Muscle layer of duodenum (tissue), 2 donors: ENCODE measurements at regions not wholly inside any gene's neighbourhood (a gene's known extent, or its start where the extent isn't known, plus 50 kb on each side); places are given as distances from the start of the nearest gene placed in this dataset.

Experiments
- H3K27ac ChIP-seq: one replicate; pipeline ENCODE4 v1.7.0; 2013; ENCODE audit warnings: mild to moderate bottlenecking, low read length
- H3K27me3 ChIP-seq: one replicate; pipeline ENCODE4 v1.7.0; 2013; ENCODE audit warnings: low read depth, mild to moderate bottlenecking, control low read depth, low read length
- H3K36me3 ChIP-seq, 2 donors: one replicate each; pipeline ENCODE4 v1.7.0; 2013; ENCODE audit warnings: low read length in 2 of 2, control low read depth in 1 of 2, mild to moderate bottlenecking in 1 of 2; ENCODE audit not compliant: insufficient read depth in 2 of 2, control insufficient read depth in 1 of 2
- H3K4me1 ChIP-seq, 2 donors: one replicate each; pipeline ENCODE4 v1.7.0; 2013; ENCODE audit warnings: low read length in 2 of 2, mild to moderate bottlenecking in 2 of 2, control low read depth in 1 of 2, moderate library complexity in 1 of 2; ENCODE audit not compliant: insufficient read depth in 2 of 2, control insufficient read depth in 1 of 2
- H3K4me3 ChIP-seq, 2 donors: one replicate each; pipeline ENCODE4 v1.7.0; 2013; ENCODE audit warnings: low read length in 2 of 2, low read depth in 1 of 2, mild to moderate bottlenecking in 1 of 2
- H3K9me3 ChIP-seq, 2 donors: one replicate each; pipeline ENCODE4 v1.7.0; 2013; ENCODE audit warnings: low read length in 2 of 2, control low read depth in 1 of 2, mild to moderate bottlenecking in 1 of 2; ENCODE audit not compliant: control insufficient read depth in 1 of 2
- donor health status: healthy.

DNA sequence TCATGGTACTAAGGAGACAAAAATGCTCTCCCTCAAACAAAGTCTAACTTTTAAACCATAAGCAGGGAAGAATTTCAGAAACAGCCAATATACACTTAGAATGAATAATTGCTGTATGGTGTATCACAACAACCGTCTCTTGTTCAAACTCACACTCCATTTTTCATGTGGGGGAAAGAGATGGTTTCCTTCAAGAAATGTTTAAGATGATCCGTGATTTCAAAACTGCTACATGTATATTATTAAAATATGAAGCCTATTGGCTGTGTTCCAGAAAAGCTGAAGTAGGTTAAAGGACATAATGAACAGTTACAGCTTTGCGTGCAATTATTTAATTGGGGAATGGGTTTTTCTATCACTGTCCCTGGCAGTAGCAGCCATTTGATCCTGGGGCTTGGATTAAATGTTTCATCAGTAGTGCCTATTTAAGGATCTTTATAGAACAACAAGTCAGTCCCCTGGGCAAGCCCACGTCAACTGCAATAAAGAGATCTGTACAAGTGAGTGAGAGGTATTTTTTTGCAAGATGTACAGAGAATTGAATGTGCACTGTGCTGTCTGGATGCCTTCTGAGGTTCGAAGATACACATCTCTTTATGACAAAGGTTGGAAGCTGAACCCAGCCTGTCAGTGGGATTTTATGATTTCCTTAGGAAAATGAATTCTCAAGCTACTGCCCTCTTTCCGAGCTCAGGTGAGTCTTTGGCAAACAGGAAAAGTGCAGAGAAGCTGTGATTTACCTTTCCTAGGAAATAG is 337.2 kb upstream of the RARB start:
- H3K27ac ChIP-seq, result no peak overlapping the region
- no peaks in the 10 kb centered on the region for H3K36me3 ChIP-seq
- no peak overlapping the region for H3K4me3 ChIP-seq
- no peaks in the 10 kb centered on the region for H3K4me1 ChIP-seq
- H3K27me3 ChIP-seq, result no peaks in the 10 kb centered on the region
- no peaks in the 10 kb centered on the region for H3K9me3 ChIP-seq

DNA sequence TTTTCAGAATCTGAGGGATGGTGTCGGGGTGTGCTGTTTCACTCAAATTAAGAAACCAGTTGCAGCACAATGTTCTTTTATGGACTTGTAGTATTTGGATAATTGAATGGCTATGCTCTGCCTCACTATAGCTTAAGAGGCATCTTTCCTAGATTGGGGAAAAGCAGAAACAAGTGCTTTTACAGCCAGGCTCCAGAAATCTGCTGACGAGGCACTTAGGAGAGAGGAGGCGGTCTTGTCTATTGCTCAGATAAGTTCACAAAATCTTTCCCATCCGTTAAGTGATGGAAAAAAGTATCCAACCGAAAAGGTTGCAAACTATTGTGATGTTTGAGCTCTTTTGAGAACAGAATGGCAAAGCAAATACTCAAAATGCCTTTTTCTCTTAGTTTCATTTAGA is 336.1 kb upstream of the RARB start:
- H3K4me3 ChIP-seq, result no peak overlapping the region
- H3K4me1 ChIP-seq, result no peaks in the 10 kb centered on the region
- H3K9me3 ChIP-seq, result no peaks in the 10 kb centered on the region
- H3K27me3 ChIP-seq, result no peaks in the 10 kb centered on the region
- no peaks in the 10 kb centered on the region for H3K36me3 ChIP-seq
- H3K27ac ChIP-seq, result no peak overlapping the region

DNA sequence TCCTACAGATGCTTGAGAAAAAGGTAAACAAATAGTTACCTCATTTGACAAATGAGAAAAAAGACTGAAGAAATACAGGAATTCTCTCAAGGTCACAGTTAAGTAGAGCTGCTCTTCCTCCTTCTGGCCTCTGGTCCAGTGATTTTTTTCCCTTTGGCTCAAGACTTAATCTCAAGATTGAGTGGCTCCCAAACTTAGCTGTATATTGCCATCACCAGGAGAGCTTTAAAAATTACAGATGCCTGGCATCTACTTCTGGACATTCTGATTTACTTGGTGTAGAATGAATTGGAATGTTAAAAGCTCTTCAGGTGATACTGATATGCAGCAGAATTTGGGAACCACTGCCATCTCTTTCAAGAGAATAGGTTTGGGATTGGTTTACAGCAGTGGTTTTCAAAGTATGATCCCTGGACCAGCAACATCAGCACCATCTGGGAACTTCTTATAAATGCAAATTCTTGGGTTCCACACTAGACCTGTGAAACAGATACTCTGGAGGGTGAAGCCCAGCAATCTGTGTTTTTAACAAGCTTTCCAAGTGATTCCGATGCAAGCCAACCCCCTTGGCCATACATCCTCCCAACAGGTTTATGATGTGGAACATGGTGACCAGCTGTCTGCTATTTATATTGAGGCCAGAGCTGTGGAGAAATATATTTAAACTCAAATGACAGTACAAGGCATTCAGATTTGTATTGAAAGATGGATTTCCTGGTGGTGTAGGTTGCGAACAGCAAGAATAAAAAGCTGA is 333.0 kb upstream of the RARB start:
- Histone ChIP-seq H3K4me1 (no peaks in the 10 kb centered on the region), H3K4me3 (no peak overlapping the region), H3K9me3 (no peaks in the 10 kb centered on the region), H3K27me3 (no peaks in the 10 kb centered on the region), H3K27ac (no peak overlapping the region), H3K36me3 (no peaks in the 10 kb centered on the region)

DNA sequence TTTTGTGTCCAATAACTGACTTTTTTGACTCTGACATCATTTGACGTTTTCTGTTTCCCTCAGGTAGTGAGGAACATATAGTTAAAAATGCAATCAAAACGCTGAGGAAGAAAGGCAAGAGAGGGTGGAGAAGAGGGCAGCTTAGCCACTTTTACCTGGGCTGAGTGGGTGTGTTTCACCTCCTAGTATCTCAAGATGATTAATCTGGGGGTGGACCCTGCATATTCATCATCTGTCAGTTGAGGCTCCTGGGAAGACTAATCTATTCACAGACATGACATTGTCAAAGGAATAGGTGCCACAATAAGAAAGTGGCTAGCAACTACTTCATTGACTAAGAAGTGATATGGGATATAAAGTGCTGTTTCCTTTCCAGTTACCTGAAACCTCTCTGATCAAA is 331.5 kb upstream of the RARB start:
- Histone ChIP-seq H3K9me3 (no peaks in the 10 kb centered on the region), H3K4me3 (no peak overlapping the region), H3K27me3 (no peaks in the 10 kb centered on the region), H3K36me3 (no peaks in the 10 kb centered on the region), H3K4me1 (no peaks in the 10 kb centered on the region), H3K27ac (no peak overlapping the region)

DNA sequence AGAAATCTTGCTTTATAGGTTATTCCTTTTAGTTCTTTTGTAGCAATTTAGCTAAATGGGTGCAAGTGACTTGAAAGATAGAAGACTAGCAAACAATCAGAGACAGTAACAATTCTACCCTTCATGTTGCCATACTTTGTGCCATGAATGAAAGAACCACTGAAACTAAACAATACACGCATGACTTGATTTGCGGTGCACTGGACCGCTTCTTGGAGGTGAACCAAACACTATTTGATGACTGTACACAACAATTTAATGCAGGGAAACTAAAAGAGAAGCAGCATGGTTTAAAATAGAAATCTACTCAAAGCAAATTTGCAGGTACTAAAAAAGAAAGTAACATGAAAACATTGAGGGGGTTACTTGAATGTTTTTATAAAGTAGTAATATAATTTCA is 331.0 kb upstream of the RARB start:
- Histone ChIP-seq H3K36me3 (no peaks in the 10 kb centered on the region), H3K27ac (no peak overlapping the region), H3K4me3 (no peak overlapping the region), H3K4me1 (no peaks in the 10 kb centered on the region), H3K9me3 (no peaks in the 10 kb centered on the region), H3K27me3 (no peaks in the 10 kb centered on the region)

DNA sequence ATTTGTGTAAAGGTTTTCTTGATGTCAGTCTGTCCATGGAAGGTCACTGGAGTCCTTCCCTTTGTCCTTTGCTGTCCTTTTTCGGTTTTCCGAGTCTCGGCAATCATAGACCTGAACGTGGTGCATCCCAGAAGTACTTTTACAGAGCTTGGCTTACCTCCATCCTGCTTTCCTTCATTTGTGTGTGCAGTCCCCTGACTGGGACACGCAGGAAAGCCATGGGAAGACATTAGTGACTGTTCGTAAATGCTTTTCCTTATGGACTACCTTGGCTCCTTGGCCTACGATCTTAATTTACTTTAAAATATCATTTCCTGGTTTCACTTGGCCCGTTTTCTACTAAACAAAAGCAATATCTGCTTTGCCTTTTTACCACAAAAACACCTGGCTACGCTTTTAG is 328.4 kb upstream of the RARB start:
- H3K27ac ChIP-seq, result no peak overlapping the region
- no peaks in the 10 kb centered on the region for H3K36me3 ChIP-seq
- H3K27me3 ChIP-seq, result no peaks in the 10 kb centered on the region
- H3K4me3 ChIP-seq, result no peak overlapping the region
- no peaks in the 10 kb centered on the region for H3K4me1 ChIP-seq
- no peaks in the 10 kb centered on the region for H3K9me3 ChIP-seq

DNA sequence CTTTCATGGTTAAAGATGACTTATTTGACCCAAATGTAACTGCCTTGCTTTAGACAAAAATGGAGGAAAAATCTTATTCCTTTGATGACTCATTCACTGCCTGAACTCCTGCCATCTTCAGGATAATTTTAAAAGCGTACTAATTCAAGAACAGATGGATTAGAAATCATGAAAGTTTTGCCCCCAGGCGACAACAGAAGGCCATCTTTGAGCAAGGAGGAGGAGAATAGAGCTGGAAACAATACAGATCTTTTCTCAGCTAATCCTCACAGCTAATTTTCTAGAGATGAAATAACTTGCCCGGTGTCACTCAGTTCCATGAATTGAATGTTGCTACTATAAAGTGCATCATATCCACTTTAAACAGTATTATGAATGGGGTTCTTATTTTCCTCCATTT is 324.7 kb upstream of the RARB start:
- Histone ChIP-seq H3K27ac (no peak overlapping the region), H3K4me3 (no peak overlapping the region), H3K36me3 (no peaks in the 10 kb centered on the region), H3K4me1 (peaks cover 0 to 4% of the 10 kb centered on the region in 2 donors), H3K27me3 (no peaks in the 10 kb centered on the region), H3K9me3 (no peaks in the 10 kb centered on the region)

DNA sequence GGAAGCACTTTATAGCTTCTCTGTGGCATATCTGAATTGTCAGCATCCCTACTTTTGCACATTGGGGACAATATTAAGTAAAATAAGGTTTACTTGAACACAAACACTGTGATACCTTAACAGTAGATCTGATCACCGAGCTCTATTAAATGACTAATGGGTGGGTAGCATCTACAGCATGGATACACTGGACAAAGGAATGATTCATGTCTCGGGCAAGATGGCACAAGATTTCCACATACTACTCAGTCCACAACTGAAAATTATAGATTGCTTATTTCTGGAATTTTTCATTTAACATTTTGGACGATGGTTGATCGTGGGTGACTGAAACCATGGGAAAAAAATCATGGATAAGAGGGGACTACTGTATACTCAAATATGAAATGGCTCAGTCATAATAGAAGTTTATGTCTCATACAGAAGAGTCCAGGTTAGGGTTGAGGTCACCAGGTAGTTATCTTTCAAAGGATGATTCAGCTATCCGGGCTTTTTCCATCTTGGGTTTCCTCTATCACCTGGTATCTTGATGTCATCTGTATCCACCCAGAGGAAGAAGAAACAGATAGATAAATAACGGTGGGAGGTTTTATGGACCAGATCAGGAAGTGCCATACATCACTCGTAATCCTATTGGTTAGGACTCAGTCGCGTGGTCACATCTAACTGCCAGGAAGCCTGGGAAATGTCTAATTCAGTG is 320.0 kb upstream of the RARB start:
- H3K4me3 ChIP-seq, result no peak overlapping the region
- no peaks in the 10 kb centered on the region for H3K36me3 ChIP-seq
- H3K27me3 ChIP-seq, result no peaks in the 10 kb centered on the region

DNA sequence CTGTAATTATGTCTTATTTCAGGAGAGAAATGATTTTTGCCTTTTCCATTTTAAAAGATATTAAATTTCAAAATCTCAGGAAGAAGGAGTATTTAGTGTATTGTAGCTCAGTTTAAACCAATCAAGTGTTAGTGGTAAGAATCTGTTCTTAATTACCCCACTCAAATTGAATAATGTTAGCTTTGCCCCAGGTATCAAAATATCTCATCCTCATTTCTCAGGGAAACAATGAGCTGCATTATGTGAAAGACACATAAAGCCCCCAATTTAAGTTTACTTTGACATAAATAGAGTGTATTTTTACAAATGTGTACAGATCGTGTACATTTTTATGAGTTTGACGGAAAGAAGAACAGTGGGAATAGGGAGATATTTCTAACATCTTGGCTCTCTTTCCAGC is 317.4 kb upstream of the RARB start:
- Histone ChIP-seq H3K27me3 (no peaks in the 10 kb centered on the region), H3K4me3 (no peak overlapping the region), H3K27ac (no peak overlapping the region), H3K36me3 (no peaks in the 10 kb centered on the region), H3K4me1 (no peaks in the 10 kb centered on the region), H3K9me3 (no peaks in the 10 kb centered on the region)

More for the DNA sequence above, 320.0 kb upstream of the RARB start:
- Histone ChIP-seq H3K27ac (no peak overlapping the region), H3K4me1 (peaks cover 0 to 4% of the 10 kb centered on the region in 2 donors), H3K9me3 (no peaks in the 10 kb centered on the region)

DNA sequence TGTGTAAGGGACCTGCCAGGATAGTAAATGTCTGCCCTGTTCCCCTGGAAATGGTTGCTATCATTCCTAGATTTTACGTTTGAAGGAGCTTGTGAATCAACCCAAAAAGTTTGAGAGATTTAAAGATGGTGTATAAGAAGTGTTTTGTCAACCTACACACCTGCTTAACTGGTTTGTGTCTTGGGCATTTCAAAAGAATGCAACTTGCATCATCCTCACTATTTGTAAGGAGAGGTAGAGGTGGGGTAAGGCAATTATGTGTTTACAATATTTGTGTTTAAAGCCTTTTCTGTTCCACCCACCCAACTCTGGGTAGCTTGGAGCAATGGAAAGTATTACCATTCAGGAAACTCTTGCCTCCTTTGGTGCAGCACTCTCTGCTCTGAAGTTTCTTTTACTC is 314.2 kb upstream of the RARB start:
- no peak overlapping the region for H3K27ac ChIP-seq

DNA sequence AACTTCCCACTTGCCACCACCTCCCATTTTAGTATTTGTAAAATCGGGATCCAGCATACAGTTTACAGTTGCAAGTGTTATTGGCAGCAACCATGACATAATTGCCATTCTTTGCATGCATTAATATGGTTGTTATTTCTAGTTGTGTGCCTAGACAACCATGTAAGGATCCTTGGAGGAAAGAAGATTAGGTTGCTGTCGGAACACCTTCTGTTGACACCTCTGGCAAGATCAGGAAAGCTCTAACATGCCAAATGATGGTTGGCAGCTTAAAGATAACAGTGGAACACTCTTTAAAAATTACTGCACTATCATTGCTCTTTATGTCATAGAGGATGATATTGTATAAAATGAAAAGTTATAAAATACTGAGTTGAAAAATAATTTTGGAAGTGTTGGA is 313.5 kb upstream of the RARB start:
- H3K9me3 ChIP-seq, result no peaks in the 10 kb centered on the region
- no peaks in the 10 kb centered on the region for H3K27me3 ChIP-seq
- H3K27ac ChIP-seq, result no peak overlapping the region
- no peaks in the 10 kb centered on the region for H3K36me3 ChIP-seq
- no peaks in the 10 kb centered on the region for H3K4me1 ChIP-seq
- no peak overlapping the region for H3K4me3 ChIP-seq

More for the DNA sequence above, 314.2 kb upstream of the RARB start:
- Histone ChIP-seq H3K9me3 (no peaks in the 10 kb centered on the region), H3K36me3 (no peaks in the 10 kb centered on the region), H3K4me3 (no peak overlapping the region), H3K4me1 (no peaks in the 10 kb centered on the region), H3K27me3 (no peaks in the 10 kb centered on the region)
